ENCODE measurements at regions not wholly inside any gene's neighbourhood (a gene's known extent, or its start where the extent isn't known, plus 50 kb on each side); places are given as distances from the start of the nearest gene placed in this dataset.

- Mint-ChIP-seq H3K36me3 (no peaks in the 10 kb centered on the region), H3K4me3 (no peak overlapping the region), H3K27me3 (no peaks in the 10 kb centered on the region), H3K9me3 (no peaks in the 10 kb centered on the region), H3K27ac (no peak overlapping the region), H3K4me1 (no peaks in the 10 kb centered on the region)
- Histone ChIP-seq H3K4me3 (ENCODE audit: low read depth, low read length) (no peak overlapping the region), H3K4me1 (ENCODE audit: control insufficient read depth, insufficient read depth, low read length, poor library complexity, severe bottlenecking) (no peaks in the 10 kb centered on the region), H3K27ac (ENCODE audit: insufficient read depth, low read length, poor library complexity, severe bottlenecking) (no peak overlapping the region), H3K27me3 (ENCODE audit: control insufficient read depth, insufficient read depth, low read length) (no peaks in the 10 kb centered on the region), H3K9me3 (ENCODE audit: control insufficient read depth in 2 of 2, low read length in 2 of 2) (no peaks in the 10 kb centered on the region), H3K36me3 (ENCODE audit: control insufficient read depth, insufficient read depth, low read length) (no peaks in the 10 kb centered on the region)
- no peak for DNase-seq
- no peak for ATAC-seq (ENCODE audit: low read depth in 2 of 2)
Observed at GRCh38 chr2:11050565-11050964, 104.7 kb upstream of the SLC66A3 start.

DNA sequence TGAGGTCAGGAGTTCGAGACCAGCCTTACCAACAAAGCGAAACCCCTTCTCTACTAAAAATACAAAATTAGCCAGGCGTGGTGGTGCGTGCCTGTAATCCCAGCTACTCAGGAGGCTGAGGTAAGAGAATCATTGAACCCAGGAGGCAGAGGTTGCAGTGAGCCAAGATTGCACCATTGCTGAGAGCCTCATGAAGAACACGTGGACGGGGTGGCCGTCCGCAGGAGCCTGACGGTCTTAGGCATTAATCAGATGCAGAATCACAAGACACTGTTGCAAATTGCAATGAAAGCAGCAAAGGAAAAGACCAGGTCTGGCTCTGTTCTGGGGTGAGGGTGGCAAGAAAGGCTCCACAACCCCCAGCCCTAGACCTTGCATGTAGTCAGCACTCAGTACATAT lies 104.0 kb upstream of the SLC66A3 start:
- Histone ChIP-seq H3K27me3 (ENCODE audit: control insufficient read depth, insufficient read depth, low read length) (no peaks in the 10 kb centered on the region), H3K9me3 (ENCODE audit: control insufficient read depth in 2 of 2, low read length in 2 of 2) (no peaks in the 10 kb centered on the region), H3K36me3 (ENCODE audit: control insufficient read depth, insufficient read depth, low read length) (no peaks in the 10 kb centered on the region), H3K4me1 (ENCODE audit: control insufficient read depth, insufficient read depth, low read length, poor library complexity, severe bottlenecking) (no peaks in the 10 kb centered on the region), H3K4me3 (ENCODE audit: low read depth, low read length) (no peak overlapping the region), H3K27ac (ENCODE audit: insufficient read depth, low read length, poor library complexity, severe bottlenecking) (no peak overlapping the region)
- no peak overlapping the region for H3K4me3 Mint-ChIP-seq
- peaks cover 0 to 2% (median 0%) of the 10 kb centered on the region in 7 donors for H3K9me3 Mint-ChIP-seq
- no peaks in the 10 kb centered on the region for H3K36me3 Mint-ChIP-seq
- no peak overlapping the region for H3K27ac Mint-ChIP-seq
- H3K27me3 Mint-ChIP-seq = no peaks in the 10 kb centered on the region
- DNase-seq = no peak
- no peak for ATAC-seq (ENCODE audit: low read depth in 2 of 2)
- no peaks in the 10 kb centered on the region for H3K4me1 Mint-ChIP-seq

GRCh38 chr2:11053546-11053945 lies 101.7 kb upstream of the SLC66A3 start:
- Mint-ChIP-seq H3K36me3 (no peaks in the 10 kb centered on the region), H3K27ac (no peak overlapping the region), H3K9me3 (peaks cover 0 to 6% (median 0%) of the 10 kb centered on the region in 7 donors), H3K27me3 (peaks cover 10% of the 10 kb centered on the region), H3K4me1 (no peaks in the 10 kb centered on the region), H3K4me3 (no peak overlapping the region)
- Histone ChIP-seq H3K4me1 (ENCODE audit: control insufficient read depth, insufficient read depth, low read length, poor library complexity, severe bottlenecking) (no peaks in the 10 kb centered on the region), H3K27ac (ENCODE audit: insufficient read depth, low read length, poor library complexity, severe bottlenecking) (no peak overlapping the region), H3K27me3 (ENCODE audit: control insufficient read depth, insufficient read depth, low read length) (peaks cover 10% of the 10 kb centered on the region), H3K4me3 (ENCODE audit: low read depth, low read length) (no peak overlapping the region), H3K36me3 (ENCODE audit: control insufficient read depth, insufficient read depth, low read length) (no peaks in the 10 kb centered on the region), H3K9me3 (ENCODE audit: control insufficient read depth in 2 of 2, low read length in 2 of 2) (no peaks in the 10 kb centered on the region)
- ATAC-seq (ENCODE audit: low read depth in 2 of 2) = no peak
- DNase-seq = no peak

DNA sequence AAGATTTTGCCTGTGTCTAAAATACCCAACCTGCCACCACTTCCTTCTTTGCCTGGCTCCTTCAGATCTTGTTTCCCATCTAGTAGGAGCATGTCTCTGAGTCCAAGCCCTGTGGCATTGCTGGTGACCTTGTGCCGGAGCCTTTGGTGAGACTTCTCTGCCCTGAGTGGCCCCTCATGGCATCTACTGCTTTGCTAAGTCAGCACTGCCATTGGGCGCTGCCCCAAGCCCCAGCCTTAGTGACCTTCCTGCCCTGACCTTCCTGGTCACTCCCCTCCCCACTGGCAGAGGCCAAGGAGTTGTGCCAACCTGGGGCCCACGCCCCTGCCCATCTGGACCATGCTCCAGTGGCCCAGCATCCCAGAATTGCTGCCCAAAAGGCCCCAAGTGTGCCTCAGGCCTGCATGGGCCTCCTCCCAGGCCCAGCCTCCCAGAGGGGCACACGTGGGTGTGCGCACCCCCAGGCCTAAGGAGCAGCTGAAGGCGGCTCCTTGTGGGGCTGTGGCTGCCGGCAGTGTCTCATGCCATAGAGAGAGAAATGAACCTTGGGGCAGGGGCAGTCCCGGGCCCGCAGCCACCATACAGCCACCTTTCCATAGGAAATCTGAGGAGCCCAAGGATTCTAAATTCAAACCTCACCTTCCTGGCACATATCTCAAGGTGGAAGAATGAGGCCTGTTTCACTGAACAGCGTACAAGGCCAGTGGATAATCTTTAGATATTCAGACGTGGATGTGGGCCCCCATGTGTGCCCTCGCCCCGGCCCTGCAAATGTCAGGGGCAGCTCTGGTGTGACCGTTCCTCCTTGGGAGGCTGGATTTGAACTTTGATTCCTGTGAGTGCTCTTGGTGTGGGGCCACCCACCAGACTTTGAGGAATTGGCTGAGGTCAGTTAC lies 100.2 kb upstream of the SLC66A3 start:
- H3K27me3 ChIP-seq (ENCODE audit: control insufficient read depth, insufficient read depth, low read length) = peaks cover 10% of the 10 kb centered on the region
- H3K4me1 ChIP-seq (ENCODE audit: control insufficient read depth, insufficient read depth, low read length, poor library complexity, severe bottlenecking) = no peaks in the 10 kb centered on the region
- peaks cover 1 to 3% of the 10 kb centered on the region in 2 experiments for H3K9me3 ChIP-seq (ENCODE audit: control insufficient read depth in 2 of 2, low read length in 2 of 2)
- no peak overlapping the region for H3K27ac Mint-ChIP-seq
- ATAC-seq (ENCODE audit: low read depth in 2 of 2) (no peak), DNase-seq (no peak)
- H3K9me3 Mint-ChIP-seq = peaks cover 0 to 6% (median 3%) of the 10 kb centered on the region in 7 donors
- peaks cover 20% of the 10 kb centered on the region for H3K27me3 Mint-ChIP-seq
- no peaks in the 10 kb centered on the region for H3K36me3 Mint-ChIP-seq
- no peak overlapping the region for H3K27ac ChIP-seq (ENCODE audit: insufficient read depth, low read length, poor library complexity, severe bottlenecking)
- H3K36me3 ChIP-seq (ENCODE audit: control insufficient read depth, insufficient read depth, low read length) = no peaks in the 10 kb centered on the region
- no peak overlapping the region for H3K4me3 Mint-ChIP-seq
- H3K4me1 Mint-ChIP-seq = no peaks in the 10 kb centered on the region
- no peak overlapping the region for H3K4me3 ChIP-seq (ENCODE audit: low read depth, low read length)

DNA sequence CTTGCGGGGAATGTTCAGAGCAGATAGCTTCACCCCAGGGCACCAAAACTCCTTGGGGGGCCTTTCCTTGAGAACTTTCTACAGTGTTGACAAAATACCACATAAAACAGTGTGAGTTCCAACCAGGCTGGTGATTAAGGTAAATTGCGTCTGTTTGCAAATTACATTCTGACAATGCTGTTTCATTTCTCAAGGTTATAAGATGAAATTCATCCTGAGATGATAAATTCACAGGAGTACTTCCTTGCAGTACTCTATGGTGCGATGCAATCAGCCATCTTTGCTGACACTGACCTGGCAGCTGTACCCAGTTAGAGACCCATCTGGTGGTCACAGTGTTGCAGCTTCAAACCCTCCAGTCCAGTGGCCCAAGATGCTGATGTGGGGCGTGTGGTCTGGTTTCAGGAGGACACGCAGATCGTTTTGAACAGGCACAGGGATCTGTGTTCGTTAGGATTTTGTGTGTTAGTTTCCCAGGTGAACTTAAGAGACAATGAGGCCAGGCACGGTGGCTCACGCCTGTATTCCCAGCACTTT lies 99.5 kb upstream of the SLC66A3 start:
- Mint-ChIP-seq H3K36me3 (no peaks in the 10 kb centered on the region), H3K27ac (no peak overlapping the region), H3K4me1 (no peaks in the 10 kb centered on the region), H3K27me3 (peaks cover 27% of the 10 kb centered on the region), H3K4me3 (no peak overlapping the region), H3K9me3 (peaks cover 3 to 12% (median 7%) of the 10 kb centered on the region in 7 donors)
- no peak overlapping the region for H3K4me3 ChIP-seq (ENCODE audit: low read depth, low read length)
- peaks cover 15% of the 10 kb centered on the region for H3K27me3 ChIP-seq (ENCODE audit: control insufficient read depth, insufficient read depth, low read length)
- H3K4me1 ChIP-seq (ENCODE audit: control insufficient read depth, insufficient read depth, low read length, poor library complexity, severe bottlenecking) = no peaks in the 10 kb centered on the region
- H3K36me3 ChIP-seq (ENCODE audit: control insufficient read depth, insufficient read depth, low read length) = no peaks in the 10 kb centered on the region
- no peak overlapping the region for H3K27ac ChIP-seq (ENCODE audit: insufficient read depth, low read length, poor library complexity, severe bottlenecking)
- H3K9me3 ChIP-seq (ENCODE audit: control insufficient read depth in 2 of 2, low read length in 2 of 2) = peaks cover 8 to 11% of the 10 kb centered on the region in 2 experiments
- no peak for DNase-seq
- no peak for ATAC-seq (ENCODE audit: low read depth in 2 of 2)

- H3K27me3 Mint-ChIP-seq = peaks cover 31% of the 10 kb centered on the region
- Histone ChIP-seq H3K36me3 (ENCODE audit: control insufficient read depth, insufficient read depth, low read length) (no peaks in the 10 kb centered on the region), H3K4me3 (ENCODE audit: low read depth, low read length) (no peak overlapping the region), H3K27me3 (ENCODE audit: control insufficient read depth, insufficient read depth, low read length) (peaks cover 18% of the 10 kb centered on the region), H3K9me3 (ENCODE audit: control insufficient read depth in 2 of 2, low read length in 2 of 2) (peaks cover 13 to 19% of the 10 kb centered on the region in 2 experiments), H3K4me1 (ENCODE audit: control insufficient read depth, insufficient read depth, low read length, poor library complexity, severe bottlenecking) (no peaks in the 10 kb centered on the region), H3K27ac (ENCODE audit: insufficient read depth, low read length, poor library complexity, severe bottlenecking) (no peak overlapping the region)
- H3K36me3 Mint-ChIP-seq = no peaks in the 10 kb centered on the region
- H3K27ac Mint-ChIP-seq = no peak overlapping the region
- peaks cover 3 to 16% (median 10%) of the 10 kb centered on the region in 7 donors for H3K9me3 Mint-ChIP-seq
- no peaks in the 10 kb centered on the region for H3K4me1 Mint-ChIP-seq
- no peak overlapping the region for H3K4me3 Mint-ChIP-seq
- DNase-seq (no peak), ATAC-seq (ENCODE audit: low read depth in 2 of 2) (no peak)
Observed at GRCh38 chr2:11056614-11057013, 98.7 kb upstream of the SLC66A3 start.

DNA sequence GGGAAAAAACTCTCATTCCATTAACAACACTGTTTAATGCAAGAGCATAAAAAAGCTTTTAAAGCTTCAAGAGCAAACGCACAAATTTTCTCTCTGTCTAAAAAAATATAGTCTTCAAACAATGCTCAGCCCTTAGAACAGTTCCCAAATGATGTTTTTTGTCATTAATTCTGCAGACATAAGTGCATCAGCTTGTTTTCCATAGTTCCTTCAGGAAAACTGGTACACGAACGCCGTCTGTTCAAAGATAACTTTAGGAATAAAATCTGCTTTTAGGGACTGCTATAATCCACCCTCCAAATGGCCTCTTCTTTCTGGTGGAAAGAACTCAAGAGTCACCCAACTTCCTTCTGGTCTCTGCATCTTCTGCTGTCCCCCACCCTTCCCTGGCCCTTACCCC lies 98.2 kb upstream of the SLC66A3 start:
- Mint-ChIP-seq H3K27me3 (peaks cover 32% of the 10 kb centered on the region), H3K36me3 (no peaks in the 10 kb centered on the region), H3K9me3 (peaks cover 3 to 17% (median 10%) of the 10 kb centered on the region in 7 donors), H3K27ac (no peak overlapping the region), H3K4me1 (no peaks in the 10 kb centered on the region), H3K4me3 (no peak overlapping the region)
- Histone ChIP-seq H3K27me3 (ENCODE audit: control insufficient read depth, insufficient read depth, low read length) (peaks cover 21% of the 10 kb centered on the region), H3K9me3 (ENCODE audit: control insufficient read depth in 2 of 2, low read length in 2 of 2) (peaks cover 13 to 23% of the 10 kb centered on the region in 2 experiments), H3K4me3 (ENCODE audit: low read depth, low read length) (no peak overlapping the region), H3K27ac (ENCODE audit: insufficient read depth, low read length, poor library complexity, severe bottlenecking) (no peak overlapping the region), H3K4me1 (ENCODE audit: control insufficient read depth, insufficient read depth, low read length, poor library complexity, severe bottlenecking) (no peaks in the 10 kb centered on the region), H3K36me3 (ENCODE audit: control insufficient read depth, insufficient read depth, low read length) (no peaks in the 10 kb centered on the region)
- no peak for DNase-seq
- ATAC-seq (ENCODE audit: low read depth in 2 of 2) = no peak

DNA sequence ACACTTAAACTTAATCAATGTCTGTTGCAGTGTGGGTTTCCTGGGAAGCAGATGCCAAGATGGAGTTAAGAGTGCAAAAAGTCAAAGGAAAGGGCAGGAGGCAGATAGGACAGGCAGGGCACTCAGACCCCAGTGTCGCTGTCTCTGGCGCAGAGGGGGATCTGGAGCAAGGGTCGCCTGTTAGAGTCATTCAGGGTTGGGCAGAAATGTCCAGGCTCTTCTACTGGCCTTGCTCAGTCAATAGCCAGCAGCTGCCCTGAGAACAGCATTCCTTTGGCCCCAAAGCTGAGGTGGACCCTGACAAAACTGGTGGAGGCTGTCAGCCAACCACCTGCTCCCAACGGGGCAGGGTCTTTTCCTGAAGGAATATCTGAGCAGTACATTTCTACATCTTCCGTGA lies 97.1 kb upstream of the SLC66A3 start:
- Mint-ChIP-seq H3K4me3 (no peak overlapping the region), H3K9me3 (peaks cover 3 to 28% (median 11%) of the 10 kb centered on the region in 7 donors), H3K36me3 (no peaks in the 10 kb centered on the region), H3K27me3 (peaks cover 42% of the 10 kb centered on the region), H3K27ac (no peak overlapping the region), H3K4me1 (no peaks in the 10 kb centered on the region)
- Histone ChIP-seq H3K36me3 (ENCODE audit: control insufficient read depth, insufficient read depth, low read length) (no peaks in the 10 kb centered on the region), H3K27me3 (ENCODE audit: control insufficient read depth, insufficient read depth, low read length) (peaks cover 22% of the 10 kb centered on the region), H3K9me3 (ENCODE audit: control insufficient read depth in 2 of 2, low read length in 2 of 2) (peaks cover 13 to 25% of the 10 kb centered on the region in 2 experiments), H3K27ac (ENCODE audit: insufficient read depth, low read length, poor library complexity, severe bottlenecking) (no peak overlapping the region), H3K4me1 (ENCODE audit: control insufficient read depth, insufficient read depth, low read length, poor library complexity, severe bottlenecking) (no peaks in the 10 kb centered on the region), H3K4me3 (ENCODE audit: low read depth, low read length) (no peak overlapping the region)
- DNase-seq = no peak
- no peak for ATAC-seq (ENCODE audit: low read depth in 2 of 2)
